GM12801 (cell line): ENCODE measurements at regions not wholly inside any gene's neighbourhood (a gene's known extent, or its start where the extent isn't known, plus 50 kb on each side); places are given as distances from the start of the nearest gene placed in this dataset.

Experiments used
- CTCF ChIP-seq: IDR thresholded peaks from one replicate; pipeline ENCODE4 v1.5.1; 2011; ENCODE audit warnings: control low read depth; ENCODE audit not compliant: insufficient read length; ENCODE audit errors: extremely low read depth

- TF ChIP-seq CTCF = no peak
Observed at GRCh38 chr2:8230466-8230865, 451.4 kb upstream of the ID2 start.

- no peak for TF ChIP-seq CTCF
Observed at GRCh38 chr2:8231902-8232301, 450.0 kb upstream of the ID2 start.

DNA sequence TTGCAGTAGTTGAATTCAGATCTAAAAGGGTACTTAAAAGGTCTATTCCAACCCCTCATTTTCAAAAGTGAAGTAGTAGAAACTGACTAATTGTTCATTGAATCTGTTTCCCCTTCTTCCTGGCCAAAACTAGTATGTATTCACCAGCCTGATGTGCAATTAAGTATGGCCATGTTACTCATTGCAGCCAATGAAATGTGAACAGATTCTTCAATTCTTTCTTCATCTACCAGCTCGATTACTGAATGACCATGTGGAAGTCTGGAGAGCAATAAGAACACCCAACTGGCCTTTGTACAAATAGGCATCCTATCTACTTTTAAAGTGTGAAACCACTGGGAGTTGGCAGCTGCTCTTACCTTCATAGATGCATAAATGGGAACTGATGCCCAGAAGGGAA, 449.0 kb upstream of the ID2 start:
- no peak for TF ChIP-seq CTCF

- TF ChIP-seq CTCF = no peak
Observed at GRCh38 chr2:8234253-8234652, 447.6 kb upstream of the ID2 start.

GRCh38 chr2:8234757-8235374, 447.0 kb upstream of the ID2 start:
- no peak for TF ChIP-seq CTCF

GRCh38 chr2:8235419-8235818, 446.4 kb upstream of the ID2 start:
- TF ChIP-seq CTCF = no peak

GRCh38 chr2:8236391-8236790, 445.5 kb upstream of the ID2 start:
- no peak for TF ChIP-seq CTCF
